GM23338 (cell line): ENCODE measurements at regions not wholly inside any gene's neighbourhood (a gene's known extent, or its start where the extent isn't known, plus 50 kb on each side); places are given as distances from the start of the nearest gene placed in this dataset.

ENCODE experiments used
- CREB1 ChIP-seq: fragments of 250-450 bp; sonication (Bioruptor Pico); IDR thresholded peaks from 2 replicates; pipeline ENCODE4 v1.5.0; 2020; ENCODE audit warnings: low read depth, mild to moderate bottlenecking, moderate library complexity
- CTCF ChIP-seq, 2 experiments: fragments of 200-600 bp in 1 of 2; sonication (generic) in 1 of 2; conservative IDR thresholded peaks; 2 replicates each; pipeline versions ENCODE4 v1.5.1 to v1.6.1; 2016 to 2017; ENCODE audit warnings: antibody characterized with exemption in 2 of 2, low read depth in 2 of 2, mild to moderate bottlenecking in 2 of 2, moderate library complexity in 1 of 2
- EZH2 ChIP-seq: fragments of 200-600 bp; sonication (generic); IDR thresholded peaks from one replicate; pipeline ENCODE4 v1.8.0; 2017; ENCODE audit warnings: antibody characterized with exemption, mild to moderate bottlenecking, low read depth; ENCODE audit not compliant: unreplicated experiment
- EZH2phosphoT487 ChIP-seq: fragments of 200-600 bp; sonication (generic); IDR thresholded peaks from one replicate; pipeline ENCODE4 v1.8.1; 2018; ENCODE audit warnings: antibody characterized with exemption; ENCODE audit not compliant: unreplicated experiment
- JUNB ChIP-seq: IDR thresholded peaks from one replicate; pipeline ENCODE4 v1.6.1; 2016; ENCODE audit warnings: antibody characterized with exemption; ENCODE audit not compliant: unreplicated experiment
- NANOG ChIP-seq: IDR thresholded peaks from 2 replicates; pipeline ENCODE4 v1.6.1; 2016; ENCODE audit warnings: antibody characterized with exemption, borderline replicate concordance
- POLR2AphosphoS5 ChIP-seq: IDR thresholded peaks from 2 replicates; pipeline ENCODE4 v1.6.1; 2016; ENCODE audit warnings: antibody characterized with exemption, low read depth
- REST ChIP-seq: IDR thresholded peaks from one replicate; pipeline ENCODE4 v1.6.1; 2018; ENCODE audit warnings: antibody characterized with exemption; ENCODE audit not compliant: unreplicated experiment
- STAT1 ChIP-seq: IDR thresholded peaks from one replicate; pipeline ENCODE4 v1.6.1; 2016; ENCODE audit warnings: antibody characterized with exemption; ENCODE audit not compliant: unreplicated experiment
- ZNF114 ChIP-seq: fragments of 250-450 bp; sonication (Bioruptor Pico); IDR thresholded peaks from 2 replicates; pipeline ENCODE4 v1.5.0; 2020; ENCODE audit warnings: mild to moderate bottlenecking, moderate library complexity
- TF ChIP-seq, protein P1 (sequence below): IDR thresholded peaks from 2 replicates; pipeline ENCODE4 v1.6.1; 2016; ENCODE audit warnings: antibody characterized with exemption

- TF ChIP-seq CTCF (conservative IDR thresholded peaks at IDR 0.05; ENCODE audit: low read depth in 2 of 2) (no peak), POLR2AphosphoS5 (no peak), REST (no peak), EZH2 (no peak), EZH2phosphoT487 (no peak), JUNB (no peak), STAT1 (no peak), CREB1 (CRISPR knock-in tag) (no peak), NANOG (no peak), ZNF114 (CRISPR knock-in tag) (no peak)
- TF ChIP-seq, protein P1, sequence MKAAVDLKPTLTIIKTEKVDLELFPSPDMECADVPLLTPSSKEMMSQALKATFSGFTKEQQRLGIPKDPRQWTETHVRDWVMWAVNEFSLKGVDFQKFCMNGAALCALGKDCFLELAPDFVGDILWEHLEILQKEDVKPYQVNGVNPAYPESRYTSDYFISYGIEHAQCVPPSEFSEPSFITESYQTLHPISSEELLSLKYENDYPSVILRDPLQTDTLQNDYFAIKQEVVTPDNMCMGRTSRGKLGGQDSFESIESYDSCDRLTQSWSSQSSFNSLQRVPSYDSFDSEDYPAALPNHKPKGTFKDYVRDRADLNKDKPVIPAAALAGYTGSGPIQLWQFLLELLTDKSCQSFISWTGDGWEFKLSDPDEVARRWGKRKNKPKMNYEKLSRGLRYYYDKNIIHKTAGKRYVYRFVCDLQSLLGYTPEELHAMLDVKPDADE, result no peak
Measured at GRCh38 chr6:164477790-164478189, 831.6 kb downstream of the C6orf118 start.
